PC-9 (cell line): ENCODE measurements at regions not wholly inside any gene's neighbourhood (a gene's known extent, or its start where the extent isn't known, plus 50 kb on each side); places are given as distances from the start of the nearest gene placed in this dataset.

Source experiments
- EZH2 ChIP-seq: fragments of 200-600 bp; sonication (generic); IDR thresholded peaks from 2 replicates; pipeline ENCODE4 v1.8.0; 2017; ENCODE audit warnings: antibody characterized with exemption, low read depth
- TF ChIP-seq, protein P1 (sequence below): fragments of 200-600 bp; sonication (generic); conservative IDR thresholded peaks from 2 replicates; pipeline ENCODE4 v1.6.1; 2017; ENCODE audit warnings: mixed run types, antibody characterized with exemption, mild to moderate bottlenecking, moderate library complexity

DNA sequence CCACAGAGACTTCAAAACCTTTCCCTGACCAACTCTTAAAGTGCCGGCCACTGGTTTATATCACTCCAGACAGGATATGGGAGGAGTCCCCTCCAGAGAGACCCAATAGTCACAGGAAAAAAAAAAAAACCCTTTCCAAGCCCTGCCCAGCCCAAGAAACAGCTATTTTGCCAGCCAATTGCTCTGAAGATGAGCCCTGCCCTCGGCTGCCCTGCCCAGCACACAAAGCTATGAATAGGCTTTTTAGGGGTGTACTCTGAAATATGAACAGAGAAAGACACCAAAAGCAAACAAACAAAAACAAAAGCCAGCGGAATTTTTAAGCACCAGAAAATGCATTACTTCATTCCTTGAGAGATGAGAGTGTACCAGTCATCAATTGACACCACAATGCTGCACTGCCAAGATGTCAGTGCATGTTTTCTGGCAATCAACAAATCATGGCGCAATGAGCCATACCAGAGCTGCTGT, 275.1 kb downstream of the C6orf118 start:
- TF ChIP-seq, protein P1, sequence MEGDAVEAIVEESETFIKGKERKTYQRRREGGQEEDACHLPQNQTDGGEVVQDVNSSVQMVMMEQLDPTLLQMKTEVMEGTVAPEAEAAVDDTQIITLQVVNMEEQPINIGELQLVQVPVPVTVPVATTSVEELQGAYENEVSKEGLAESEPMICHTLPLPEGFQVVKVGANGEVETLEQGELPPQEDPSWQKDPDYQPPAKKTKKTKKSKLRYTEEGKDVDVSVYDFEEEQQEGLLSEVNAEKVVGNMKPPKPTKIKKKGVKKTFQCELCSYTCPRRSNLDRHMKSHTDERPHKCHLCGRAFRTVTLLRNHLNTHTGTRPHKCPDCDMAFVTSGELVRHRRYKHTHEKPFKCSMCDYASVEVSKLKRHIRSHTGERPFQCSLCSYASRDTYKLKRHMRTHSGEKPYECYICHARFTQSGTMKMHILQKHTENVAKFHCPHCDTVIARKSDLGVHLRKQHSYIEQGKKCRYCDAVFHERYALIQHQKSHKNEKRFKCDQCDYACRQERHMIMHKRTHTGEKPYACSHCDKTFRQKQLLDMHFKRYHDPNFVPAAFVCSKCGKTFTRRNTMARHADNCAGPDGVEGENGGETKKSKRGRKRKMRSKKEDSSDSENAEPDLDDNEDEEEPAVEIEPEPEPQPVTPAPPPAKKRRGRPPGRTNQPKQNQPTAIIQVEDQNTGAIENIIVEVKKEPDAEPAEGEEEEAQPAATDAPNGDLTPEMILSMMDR: no peak
- no peak for TF ChIP-seq EZH2
